HepG2 (cell line): ENCODE measurements at regions not wholly inside any gene's neighbourhood (a gene's known extent, or its start where the extent isn't known, plus 50 kb on each side); places are given as distances from the start of the nearest gene placed in this dataset.

ENCODE experiments used
- DBP ChIP-seq: sonication (generic); formaldehyde crosslinking; IDR thresholded peaks from 2 replicates; pipeline ENCODE4 v1.4.0; 2020; ENCODE audit warnings: missing genetic modification reagents; ENCODE audit errors: not compliant biosample characterization
- SOX13 ChIP-seq, 3 experiments: fragments of 450-650 bp in 1 of 3; sonication (generic) in 1 of 3; formaldehyde crosslinking in 1 of 3; IDR thresholded peaks in 2 of 3; conservative IDR thresholded peaks in 1 of 3; 2 replicates each; pipeline versions ENCODE4 v1.5.0 to v1.6.1; 2016 to 2020; ENCODE audit warnings: antibody characterized with exemption in 1 of 3, mild to moderate bottlenecking in 1 of 3, missing compliant biosample characterization in 1 of 3, missing genetic modification reagents in 1 of 3, moderate library complexity in 1 of 3
- TP53 ChIP-seq: sonication (generic); formaldehyde crosslinking; conservative IDR thresholded peaks from 2 replicates; pipeline ENCODE4 v1.4.0; 2020; ENCODE audit warnings: missing genetic modification reagents
- ZFP36 ChIP-seq: fragments of 150-350 bp; IDR thresholded peaks from 2 replicates; pipeline ENCODE4 v1.6.1; 2018; ENCODE audit warnings: borderline replicate concordance, low read length, low read depth; ENCODE audit not compliant: partially characterized antibody
- small RNA-seq, 3 experiments: library from RNA; depleted of rRNA; stranded (forward); fragments of <200 nt; gene quantifications; one replicate each; pipeline ENCODE3, GENCODE V24; 2012; ENCODE audit warnings: low read depth in 2 of 3, low replicate concordance in 1 of 3; ENCODE audit not compliant: insufficient read length in 3 of 3, insufficient read depth in 2 of 3
- TF ChIP-seq, protein P1 (sequence below): IDR thresholded peaks from 2 replicates; pipeline ENCODE4 v1.6.1; 2016; ENCODE audit warnings: missing compliant biosample characterization, missing genetic modification reagents, borderline replicate concordance

DNA sequence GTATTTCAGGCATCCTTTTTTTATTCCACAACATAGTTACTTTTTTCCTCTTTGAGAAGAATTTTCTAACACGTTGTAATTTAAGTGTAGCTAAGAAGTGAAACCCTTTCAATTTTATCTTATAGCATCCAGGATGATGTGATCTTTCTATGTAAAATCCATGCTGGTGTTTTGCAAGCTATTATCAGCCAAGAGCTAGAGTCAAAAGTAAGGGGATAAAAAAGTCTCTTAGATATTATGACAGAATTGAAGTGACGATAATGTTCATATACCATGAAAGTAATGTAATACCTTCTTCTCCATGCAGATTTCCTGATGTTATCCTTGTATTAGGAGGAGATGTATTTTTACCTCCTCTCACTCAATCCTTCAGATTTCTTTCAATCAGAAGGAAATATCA, 64.2 kb upstream of the MBL2 start (continued):
- TF ChIP-seq, protein P1, sequence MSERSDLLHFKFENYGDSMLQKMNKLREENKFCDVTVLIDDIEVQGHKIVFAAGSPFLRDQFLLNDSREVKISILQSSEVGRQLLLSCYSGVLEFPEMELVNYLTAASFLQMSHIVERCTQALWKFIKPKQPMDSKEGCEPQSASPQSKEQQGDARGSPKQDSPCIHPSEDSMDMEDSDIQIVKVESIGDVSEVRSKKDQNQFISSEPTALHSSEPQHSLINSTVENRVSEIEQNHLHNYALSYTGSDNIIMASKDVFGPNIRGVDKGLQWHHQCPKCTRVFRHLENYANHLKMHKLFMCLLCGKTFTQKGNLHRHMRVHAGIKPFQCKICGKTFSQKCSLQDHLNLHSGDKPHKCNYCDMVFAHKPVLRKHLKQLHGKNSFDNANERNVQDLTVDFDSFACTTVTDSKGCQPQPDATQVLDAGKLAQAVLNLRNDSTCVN (CRISPR knock-in tag) = no peak
- no peak for TF ChIP-seq TP53
- TF ChIP-seq ZFP36 = no peak
- no peak for TF ChIP-seq DBP (CRISPR knock-in tag)
- TF ChIP-seq SOX13 (IDR thresholded peaks at IDR 0.05) = no peak
- no peak for TF ChIP-seq SOX13 (CRISPR knock-in tag; conservative IDR thresholded peaks at IDR 0.05 in 1 of 2, IDR thresholded peaks at IDR 0.05 in 1 of 2)

Small RNA genes in the stretch of these regions (small RNA-seq; reads per million reads assigned to genes)
- gene RF00019 (0 reads per million in 3 experiments), gene RNA5SP318 (0 reads per million in 3 experiments), gene SNRPEP8 (0 reads per million in 3 experiments)
